Thymus (tissue), 11 donors: ENCODE measurements at regions not wholly inside any gene's neighbourhood (a gene's known extent, or its start where the extent isn't known, plus 50 kb on each side); places are given as distances from the start of the nearest gene placed in this dataset.

Experiments
- DNase-seq, 9 donors: peaks; one replicate each; pipeline ENCODE4 v3.0.0-alpha.2; 2013; ENCODE audit warnings: low spot score in 9 of 9, low read depth in 6 of 9, missing footprints in 1 of 9
- H3K27ac ChIP-seq, 2 donors: one replicate each; pipeline ENCODE4 v1.5.1; 2013; ENCODE audit warnings: control low read depth in 1 of 2, low read depth in 1 of 2, low read length in 1 of 2, mild to moderate bottlenecking in 1 of 2, moderate library complexity in 1 of 2
- H3K27me3 ChIP-seq, 2 donors: one replicate each; pipeline ENCODE4 v1.5.1; 2013; ENCODE audit warnings: low read length in 1 of 2; ENCODE audit not compliant: control insufficient read depth in 2 of 2, insufficient read depth in 1 of 2
- H3K36me3 ChIP-seq, 2 donors: one replicate each; pipeline ENCODE4 v1.5.1; 2013; ENCODE audit warnings: low read length in 1 of 2, mild to moderate bottlenecking in 1 of 2, moderate library complexity in 1 of 2; ENCODE audit not compliant: control insufficient read depth in 2 of 2, insufficient read depth in 2 of 2
- H3K4me1 ChIP-seq, 2 donors: one replicate each; pipeline ENCODE4 v1.5.1; 2013; ENCODE audit warnings: low read length in 2 of 2; ENCODE audit not compliant: control insufficient read depth in 2 of 2, insufficient read depth in 2 of 2
- H3K4me3 ChIP-seq, 2 donors: one replicate each; pipeline ENCODE4 v1.5.1; 2013; ENCODE audit warnings: low read length in 2 of 2, control low read depth in 1 of 2, mild to moderate bottlenecking in 1 of 2
- H3K9me3 ChIP-seq, 2 donors: one replicate each; pipeline ENCODE4 v1.5.1; 2013; ENCODE audit warnings: low read length in 1 of 2, mild to moderate bottlenecking in 1 of 2; ENCODE audit not compliant: control insufficient read depth in 2 of 2, insufficient read depth in 1 of 2
- WGBS: extraction: QIAGEN DNeasy Blood & Tissue Kit; methylation state at CpG from one replicate; pipeline ENCODE4 v1.1.7; 2013; 5-methylcytosine and 5-hydroxymethylcytosine counted together
- donor health status: healthy.

DNA sequence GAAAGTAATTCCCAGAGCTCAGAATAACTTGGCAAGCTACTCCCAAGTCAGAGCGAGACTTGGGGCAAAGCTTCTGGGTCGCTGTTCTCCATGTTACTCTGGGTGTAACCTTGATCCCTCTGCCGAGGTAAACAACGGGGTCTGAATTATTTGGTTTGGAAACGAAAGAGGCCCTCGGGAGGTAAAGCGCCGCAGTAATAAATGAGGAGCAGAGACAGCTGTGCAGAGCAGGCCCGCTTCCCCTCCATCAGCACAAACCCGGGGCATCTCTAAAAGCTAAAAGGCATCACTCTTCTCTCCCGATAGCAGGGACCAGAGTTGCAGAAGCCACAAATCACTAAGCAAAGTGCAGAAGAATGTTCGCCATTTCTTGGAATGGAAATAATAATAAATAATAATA is 561.5 kb downstream of the BCOR start:
- no peak for DNase-seq
- WGBS = 96% methylated on average over 12 of the region's 12 CpGs
- Histone ChIP-seq H3K36me3 (no peaks in the 10 kb centered on the region), H3K27ac (no peak overlapping the region), H3K4me3 (no peak overlapping the region), H3K9me3 (no peaks in the 10 kb centered on the region), H3K4me1 (no peaks in the 10 kb centered on the region), H3K27me3 (no peaks in the 10 kb centered on the region)

DNA sequence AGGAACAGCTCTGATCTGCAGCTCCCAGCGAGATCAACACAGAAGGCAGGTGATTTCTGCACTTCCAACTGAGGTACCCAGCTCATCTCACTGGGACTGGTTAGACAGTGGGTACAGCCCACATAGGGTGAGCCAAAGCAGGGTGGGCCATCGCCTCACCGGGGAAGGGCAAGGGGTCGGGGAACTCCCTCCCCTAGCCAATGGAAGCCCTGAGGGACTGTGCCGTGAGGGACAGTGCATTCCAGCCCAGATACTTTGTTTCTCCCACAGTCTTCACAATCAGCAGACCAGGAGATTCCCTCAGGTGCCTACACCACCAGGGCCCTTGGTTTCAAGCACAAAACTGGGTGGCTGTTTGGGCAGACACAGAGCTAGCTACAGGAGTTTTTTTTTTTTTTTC is 555.9 kb downstream of the BCOR start:
- DNase-seq = no peak
- H3K9me3 ChIP-seq = no peaks in the 10 kb centered on the region
- H3K36me3 ChIP-seq = no peaks in the 10 kb centered on the region
- no peaks in the 10 kb centered on the region for H3K27me3 ChIP-seq
- H3K4me3 ChIP-seq = no peak overlapping the region
- H3K27ac ChIP-seq = no peak overlapping the region
- no peaks in the 10 kb centered on the region for H3K4me1 ChIP-seq
- 94% methylated on average over 5 of the region's 5 CpGs for WGBS

DNA sequence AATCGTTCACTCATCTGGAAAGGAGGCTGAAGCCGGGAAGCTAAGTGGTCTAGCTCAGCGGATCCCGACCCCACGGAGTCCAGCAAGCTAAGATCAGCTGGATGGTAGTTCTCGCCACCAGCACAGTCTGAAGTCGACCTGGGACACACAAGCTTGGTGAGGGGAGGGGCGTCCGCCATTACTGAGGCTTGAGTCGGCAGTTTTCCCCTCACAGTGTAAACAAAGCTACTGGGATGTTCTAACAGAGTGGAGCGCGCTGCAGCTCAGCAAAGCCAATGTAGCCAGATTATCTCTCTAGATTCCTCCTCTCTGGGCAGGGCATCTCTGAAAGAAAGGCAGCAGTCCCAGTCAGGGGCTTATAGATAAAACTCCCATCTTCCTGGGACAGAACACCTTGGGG is 555.4 kb downstream of the BCOR start:
- Histone ChIP-seq H3K9me3 (no peaks in the 10 kb centered on the region), H3K27me3 (no peaks in the 10 kb centered on the region), H3K4me1 (no peaks in the 10 kb centered on the region), H3K27ac (no peak overlapping the region), H3K4me3 (no peak overlapping the region), H3K36me3 (no peaks in the 10 kb centered on the region)
- WGBS = 93% methylated on average over 12 of the region's 12 CpGs
- no peak for DNase-seq

DNA sequence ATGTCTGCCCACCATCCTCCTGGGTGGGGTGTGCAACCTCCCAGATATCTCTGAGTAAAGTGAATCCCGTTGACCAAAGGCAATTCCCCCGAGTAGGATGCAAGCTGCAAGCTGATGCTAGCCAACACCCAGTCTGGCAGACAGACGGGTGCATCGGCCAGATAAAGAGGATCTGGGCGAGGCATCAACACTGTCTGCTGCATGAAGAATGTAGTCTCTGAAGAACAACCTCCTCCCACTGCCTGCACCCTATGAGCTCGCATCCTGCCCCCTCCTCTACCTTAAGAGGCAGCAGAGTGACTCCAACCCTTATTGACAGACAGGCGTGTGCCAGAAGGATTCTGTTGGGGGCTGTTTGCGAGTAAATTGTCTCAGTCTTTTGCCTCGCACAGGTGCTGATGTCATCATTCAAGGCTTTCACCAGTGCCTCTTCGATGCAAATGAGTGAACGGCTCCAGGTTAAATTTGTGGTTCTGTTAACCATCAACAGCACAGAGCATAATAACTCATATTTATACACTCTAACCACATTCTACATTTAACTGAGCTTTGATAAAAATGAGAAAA is 546.9 kb downstream of the BCOR start:
- WGBS = 95% methylated on average over 11 of the region's 11 CpGs
- Histone ChIP-seq H3K36me3 (no peaks in the 10 kb centered on the region), H3K27me3 (no peaks in the 10 kb centered on the region), H3K27ac (no peak overlapping the region), H3K4me1 (no peaks in the 10 kb centered on the region), H3K9me3 (peaks cover 0 to 6% of the 10 kb centered on the region in 2 donors), H3K4me3 (no peak overlapping the region)
- DNase-seq = no peak

DNA sequence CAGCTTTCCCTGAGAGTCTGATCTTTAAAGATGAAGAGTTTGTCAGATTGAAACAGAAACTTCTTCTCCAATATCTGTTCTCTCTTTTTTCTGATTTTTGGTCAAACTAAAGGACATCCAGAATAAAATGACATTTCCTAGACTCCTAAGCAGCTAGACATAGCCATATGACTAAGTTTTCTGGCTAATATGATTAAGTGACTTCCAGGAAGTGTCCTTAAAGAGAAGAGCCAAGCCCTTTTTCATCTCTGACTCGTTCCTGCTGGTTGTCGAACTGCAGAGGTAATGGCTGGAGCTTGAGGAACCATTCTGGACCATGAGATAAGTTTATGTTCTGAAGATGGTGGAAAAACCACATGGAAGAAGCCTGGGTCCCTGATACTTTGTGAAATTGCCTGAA is 546.0 kb downstream of the BCOR start:
- Histone ChIP-seq H3K4me3 (no peak overlapping the region), H3K36me3 (no peaks in the 10 kb centered on the region), H3K4me1 (no peaks in the 10 kb centered on the region), H3K9me3 (peaks cover 0 to 6% of the 10 kb centered on the region in 2 donors), H3K27me3 (no peaks in the 10 kb centered on the region), H3K27ac (no peak overlapping the region)
- DNase-seq = no peak
- WGBS = 85% methylated on average over 2 of the region's 2 CpGs

DNA sequence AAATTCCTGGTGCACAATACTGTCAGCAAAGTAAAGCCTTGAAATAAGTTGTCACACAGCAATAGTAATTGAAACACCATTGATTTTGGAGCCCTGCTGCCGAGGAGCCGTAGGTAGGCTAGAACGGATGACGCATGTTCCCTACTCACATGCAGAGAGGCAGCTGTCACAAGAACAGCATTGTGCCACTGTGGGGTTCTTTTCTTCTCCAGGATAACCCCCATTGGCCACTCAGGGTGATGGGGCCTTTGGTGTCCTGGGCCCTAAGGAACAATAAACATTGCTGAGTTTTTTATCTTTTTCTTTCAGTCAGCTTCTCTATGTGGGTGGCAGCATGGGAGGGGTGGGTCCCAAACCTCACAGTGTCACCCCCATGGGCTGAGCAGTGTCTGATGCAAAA is 542.3 kb downstream of the BCOR start:
- no peak overlapping the region for H3K27ac ChIP-seq
- no peaks in the 10 kb centered on the region for H3K36me3 ChIP-seq
- peaks cover 0 to 6% of the 10 kb centered on the region in 2 donors for H3K9me3 ChIP-seq
- no peak for DNase-seq
- H3K4me1 ChIP-seq = no peaks in the 10 kb centered on the region
- no peak overlapping the region for H3K4me3 ChIP-seq
- no peaks in the 10 kb centered on the region for H3K27me3 ChIP-seq
- over 99% methylated on average over 4 of the region's 4 CpGs for WGBS

DNA sequence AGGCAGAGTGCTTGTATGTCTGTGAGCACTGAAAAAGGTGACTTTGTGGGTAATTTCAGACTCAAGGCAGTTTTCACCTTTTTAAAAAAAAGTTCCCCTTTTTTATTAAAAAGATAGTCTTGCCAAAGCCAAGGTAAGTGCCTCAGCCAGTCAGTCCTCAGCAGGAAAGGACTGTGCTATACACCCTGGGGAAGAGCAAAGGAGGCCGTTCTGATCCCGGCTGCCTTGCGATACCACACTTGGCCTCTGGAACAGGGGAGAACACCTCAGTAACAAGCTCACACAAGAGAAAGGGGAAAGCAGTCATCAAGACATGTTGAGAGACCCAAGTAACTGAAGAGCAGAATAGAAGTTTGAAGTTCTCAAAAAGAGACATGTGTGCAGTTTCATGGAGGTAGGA is 541.7 kb downstream of the BCOR start:
- Histone ChIP-seq H3K4me3 (no peak overlapping the region), H3K4me1 (no peaks in the 10 kb centered on the region), H3K36me3 (no peaks in the 10 kb centered on the region), H3K9me3 (no peaks in the 10 kb centered on the region), H3K27me3 (no peaks in the 10 kb centered on the region), H3K27ac (no peak overlapping the region)
- DNase-seq = no peak
- 92% methylated on average over 3 of the region's 3 CpGs for WGBS

DNA sequence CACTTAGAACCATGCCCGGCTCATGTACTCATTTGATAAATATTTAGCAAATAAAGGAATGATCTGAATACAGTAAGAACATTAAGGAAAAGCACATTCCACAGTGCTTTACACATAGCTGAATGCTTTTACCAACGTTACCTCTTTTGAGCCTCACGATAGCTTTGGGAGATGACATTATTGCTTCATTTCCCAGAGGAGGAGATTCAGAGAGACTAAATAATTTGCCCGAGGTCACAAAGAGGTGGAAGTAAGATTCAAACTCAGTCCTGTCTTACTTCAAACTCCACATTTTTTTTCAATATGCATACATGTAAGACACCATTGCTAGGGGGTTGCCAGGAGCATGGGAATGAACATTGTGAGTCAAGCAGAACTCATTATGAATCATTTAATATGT is 538.5 kb downstream of the BCOR start:
- H3K4me1 ChIP-seq = no peaks in the 10 kb centered on the region
- H3K36me3 ChIP-seq = no peaks in the 10 kb centered on the region
- H3K27ac ChIP-seq = no peak overlapping the region
- WGBS = 94% methylated on average over 4 of the region's 4 CpGs
- H3K4me3 ChIP-seq = no peak overlapping the region
- H3K9me3 ChIP-seq = no peaks in the 10 kb centered on the region
- no peak for DNase-seq
- no peaks in the 10 kb centered on the region for H3K27me3 ChIP-seq

DNA sequence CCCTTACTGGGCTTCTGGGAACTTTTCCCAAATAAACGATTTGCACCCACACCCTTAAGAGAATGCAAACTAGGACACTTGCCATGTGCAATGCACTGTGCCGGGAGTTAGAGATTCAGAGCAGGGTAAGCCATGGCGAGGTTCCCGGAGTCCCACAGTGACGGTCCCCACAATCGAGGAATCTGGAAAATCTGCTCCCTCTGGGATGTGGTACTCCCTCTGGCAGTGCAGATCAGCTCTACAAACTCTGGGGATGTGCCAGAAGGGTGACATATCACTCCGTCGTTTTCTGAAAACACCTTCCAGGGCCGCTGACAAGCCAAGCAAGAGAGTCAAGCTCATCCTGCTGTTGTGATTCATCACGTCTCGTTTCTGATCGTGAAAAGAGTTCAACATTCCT is 537.5 kb downstream of the BCOR start:
- no peaks in the 10 kb centered on the region for H3K27me3 ChIP-seq

DNA sequence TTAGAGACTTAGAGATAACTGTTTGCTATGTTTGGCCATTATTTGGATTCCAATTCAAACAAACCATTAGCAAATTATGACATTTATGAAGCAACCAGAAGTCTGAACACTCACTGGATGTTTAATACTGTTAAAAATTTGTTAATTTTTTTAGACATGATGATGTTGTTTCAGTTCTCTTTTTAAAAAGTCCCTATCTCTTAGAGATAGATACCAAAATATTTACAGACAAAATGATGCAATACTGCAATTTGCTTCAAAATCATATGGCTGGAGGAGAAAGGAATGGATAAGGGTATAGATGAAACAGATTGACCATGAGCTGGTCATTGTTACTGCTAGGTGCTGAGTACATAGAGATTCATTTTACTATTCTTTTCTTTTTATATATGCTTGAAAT is 534.6 kb downstream of the BCOR start:
- H3K4me1 ChIP-seq = no peaks in the 10 kb centered on the region
- no peak for DNase-seq
- H3K27me3 ChIP-seq = no peaks in the 10 kb centered on the region
- no peak overlapping the region for H3K4me3 ChIP-seq
- H3K27ac ChIP-seq = no peak overlapping the region
- no peaks in the 10 kb centered on the region for H3K36me3 ChIP-seq
- H3K9me3 ChIP-seq = no peaks in the 10 kb centered on the region

More for the DNA sequence above, 537.5 kb downstream of the BCOR start:
- no peaks in the 10 kb centered on the region for H3K36me3 ChIP-seq
- H3K4me3 ChIP-seq = no peak overlapping the region
- H3K9me3 ChIP-seq = no peaks in the 10 kb centered on the region
- 96% methylated on average over 12 of the region's 12 CpGs for WGBS
- DNase-seq = no peak
- no peak overlapping the region for H3K27ac ChIP-seq
- H3K4me1 ChIP-seq = no peaks in the 10 kb centered on the region
